ENCODE measurements at regions not wholly inside any gene's neighbourhood (a gene's known extent, or its start where the extent isn't known, plus 50 kb on each side); places are given as distances from the start of the nearest gene placed in this dataset.

DNA sequence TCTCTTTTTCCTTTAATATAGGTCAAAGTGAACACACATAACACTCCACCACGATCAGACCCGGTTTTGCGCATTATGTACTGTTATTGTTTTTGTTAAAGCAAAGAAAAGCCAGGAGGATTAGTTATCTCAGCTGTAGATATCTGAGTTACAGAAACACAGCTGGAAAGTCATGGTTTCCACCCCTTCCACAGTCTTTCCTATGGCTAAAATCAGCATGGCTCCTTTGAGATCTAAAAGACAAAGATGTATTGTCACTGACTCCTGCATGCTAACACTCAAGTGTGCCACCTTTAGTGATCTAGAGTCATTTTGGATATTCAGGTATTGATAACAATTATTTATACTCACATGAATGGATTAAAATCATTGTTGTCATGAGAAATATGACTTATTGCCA is 260.0 kb downstream of the FIGN start:
- no peak overlapping the region for H3K27ac ChIP-seq (ENCODE audit: low read length)
- no peak overlapping the region for H3K4me3 ChIP-seq (ENCODE audit: low read length)
- TF ChIP-seq EZH2phosphoT487 (IDR thresholded peaks at IDR 0.05; ENCODE audit: borderline replicate concordance, low read length): no peak
- no peak for TF ChIP-seq CTCF (conservative IDR thresholded peaks at IDR 0.05; ENCODE audit: low read depth, low read length)
- TF ChIP-seq EZH2 (IDR thresholded peaks at IDR 0.05; ENCODE audit: low read length, unreplicated experiment): no peak
- H3K9me2 ChIP-seq (replicated peaks; ENCODE audit: low read length): no peaks in the 10 kb centered on the region
- ATAC-seq (no peak), DNase-seq (no peak)
- H3K9ac ChIP-seq (ENCODE audit: low read length): no peak overlapping the region
- H3K36me3 ChIP-seq (ENCODE audit: low read depth, low read length): no peaks in the 10 kb centered on the region
- intact Hi-C loops (cut with micrococcal nuclease): loop anchor here (10.0 kb wide), 1 partner anchor 959 kb away; no protein-coding TSS in a partner anchor
- H3K79me2 ChIP-seq (ENCODE audit: low read length): no peaks in the 10 kb centered on the region
- CTCF ChIA-PET: no interaction called here
- POLR2A ChIA-PET (ENCODE audit: unreplicated experiment): no interaction called here
- H3K27me3 ChIP-seq (ENCODE audit: low read length): peaks cover 38% of the 10 kb centered on the region
- no peaks in the 10 kb centered on the region for H3F3A ChIP-seq (ENCODE audit: low read length, unreplicated experiment)
- no peaks in the 10 kb centered on the region for H3K4me1 ChIP-seq (ENCODE audit: insufficient read depth, low read length)
- no peaks in the 10 kb centered on the region for H4K20me1 ChIP-seq (ENCODE audit: low read length)
- H2AFZ ChIP-seq (ENCODE audit: low read length): no peak overlapping the region
- H3K9me3 ChIP-seq (ENCODE audit: low read length): no peaks in the 10 kb centered on the region
- H3K4me2 ChIP-seq (ENCODE audit: low read length): no peak overlapping the region
- no TSS peak for BruUV-seq (replicated peaks)

- no TSS peak for BruUV-seq (replicated peaks)
- no peaks in the 10 kb centered on the region for H3K36me3 ChIP-seq (ENCODE audit: low read depth, low read length)
- no peak for DNase-seq
- no peak overlapping the region for H2AFZ ChIP-seq (ENCODE audit: low read length)
- no peak overlapping the region for H3K4me3 ChIP-seq (ENCODE audit: low read length)
- H3K27me3 ChIP-seq (ENCODE audit: low read length): peaks cover 44% of the 10 kb centered on the region
- ATAC-seq: no peak
- ChIA-PET POLR2A (ENCODE audit: unreplicated experiment) (interaction anchor here (0.6 kb wide), 1 partner anchor 249 kb away, joined by 3 read pairs; no protein-coding TSS in a partner anchor), CTCF (no interaction called here)
- no peak overlapping the region for H3K9ac ChIP-seq (ENCODE audit: low read length)
- H3K27ac ChIP-seq (ENCODE audit: low read length): no peak overlapping the region
- H4K20me1 ChIP-seq (ENCODE audit: low read length): no peaks in the 10 kb centered on the region
- no peaks in the 10 kb centered on the region for H3K4me1 ChIP-seq (ENCODE audit: insufficient read depth, low read length)
- no peaks in the 10 kb centered on the region for H3K9me3 ChIP-seq (ENCODE audit: low read length)
- TF ChIP-seq EZH2 (IDR thresholded peaks at IDR 0.05; ENCODE audit: low read length, unreplicated experiment) (no peak), CTCF (conservative IDR thresholded peaks at IDR 0.05; ENCODE audit: low read depth, low read length) (no peak), EZH2phosphoT487 (IDR thresholded peaks at IDR 0.05; ENCODE audit: borderline replicate concordance, low read length) (no peak)
- no peak overlapping the region for H3K4me2 ChIP-seq (ENCODE audit: low read length)
- H3K9me2 ChIP-seq (replicated peaks; ENCODE audit: low read length): no peaks in the 10 kb centered on the region
- H3F3A ChIP-seq (ENCODE audit: low read length, unreplicated experiment): no peaks in the 10 kb centered on the region
- intact Hi-C loops (cut with micrococcal nuclease): loop anchor here (5.0 to 10.0 kb wide), 5 partner anchors 122 to 960 kb away; partner anchors contain the start of gene FIGN
- H3K79me2 ChIP-seq (ENCODE audit: low read length): no peaks in the 10 kb centered on the region
Observed at GRCh38 chr2:163474889-163475288, 260.9 kb downstream of the FIGN start.

GRCh38 chr2:163474319-163474744 is 261.5 kb downstream of the FIGN start:
- intact Hi-C loops (cut with micrococcal nuclease): loop anchor here (5.0 to 10.0 kb wide), 5 partner anchors 123 to 960 kb away; partner anchors contain the start of gene FIGN
- TF ChIP-seq CTCF (conservative IDR thresholded peaks at IDR 0.05; ENCODE audit: low read depth, low read length) (no peak), EZH2 (IDR thresholded peaks at IDR 0.05; ENCODE audit: low read length, unreplicated experiment) (no peak), EZH2phosphoT487 (IDR thresholded peaks at IDR 0.05; ENCODE audit: borderline replicate concordance, low read length) (no peak)
- Histone ChIP-seq H3K27me3 (ENCODE audit: low read length) (peaks cover 50% of the 10 kb centered on the region), H3K4me3 (ENCODE audit: low read length) (no peak overlapping the region), H3K79me2 (ENCODE audit: low read length) (no peaks in the 10 kb centered on the region), H3K4me1 (ENCODE audit: insufficient read depth, low read length) (no peaks in the 10 kb centered on the region), H3K9ac (ENCODE audit: low read length) (no peak overlapping the region), H3K4me2 (ENCODE audit: low read length) (no peak overlapping the region), H3K36me3 (ENCODE audit: low read depth, low read length) (no peaks in the 10 kb centered on the region), H3K27ac (ENCODE audit: low read length) (no peak overlapping the region), H2AFZ (ENCODE audit: low read length) (no peak overlapping the region), H3K9me3 (ENCODE audit: low read length) (no peaks in the 10 kb centered on the region), H3F3A (ENCODE audit: low read length, unreplicated experiment) (no peaks in the 10 kb centered on the region), H3K9me2 (replicated peaks; ENCODE audit: low read length) (no peaks in the 10 kb centered on the region), H4K20me1 (ENCODE audit: low read length) (no peaks in the 10 kb centered on the region)
- no peak for ATAC-seq
- ChIA-PET CTCF (no interaction called here), POLR2A (ENCODE audit: unreplicated experiment) (interaction anchor here (0.6 kb wide), 1 partner anchor 250 kb away, joined by 3 read pairs; no protein-coding TSS in a partner anchor)
- BruUV-seq (replicated peaks): no TSS peak
- DNase-seq: no peak

All from PC-3 (cell line).